CD4-positive, alpha-beta memory T cell (primary cell): ENCODE measurements at regions not wholly inside any gene's neighbourhood (a gene's known extent, or its start where the extent isn't known, plus 50 kb on each side); places are given as distances from the start of the nearest gene placed in this dataset.

Source experiments
- CTCF ChIA-PET: fragments of 350-600 bp; sonication (Branson Sonifier 250); formaldehyde crosslinking; loops from one replicate; lab custom pipeline; 2021; ENCODE audit warnings: inconsistent platforms; ENCODE audit not compliant: partially characterized antibody; lab: Charles Lee
- POLR2A ChIA-PET: fragments of 350-600 bp; sonication (Branson Sonifier 250); formaldehyde crosslinking; loops from one replicate; lab custom pipeline; 2021; ENCODE audit not compliant: partially characterized antibody; lab: Charles Lee
- DNase-seq, 5 donors: peaks; one replicate each; pipeline versions ENCODE4 v3.0.0 to v3.0.0-alpha.2; 2020 to 2022; ENCODE audit warnings: mixed read lengths in 1 of 5
- H3K27ac ChIP-seq: one replicate; pipeline ENCODE4 v1.7.0; 2013; ENCODE audit warnings: low read depth, low read length
- H3K27me3 ChIP-seq: 2 replicates; pipeline ENCODE4 v1.7.0; 2013; ENCODE audit warnings: mild to moderate bottlenecking, low read length, moderate library complexity; ENCODE audit not compliant: insufficient read depth
- H3K36me3 ChIP-seq: 2 replicates; pipeline ENCODE4 v1.7.0; 2013; ENCODE audit warnings: mild to moderate bottlenecking, low read length, moderate library complexity; ENCODE audit not compliant: insufficient read depth
- H3K4me1 ChIP-seq: 2 replicates; pipeline ENCODE4 v1.7.0; 2013; ENCODE audit warnings: mild to moderate bottlenecking, low read length, moderate library complexity; ENCODE audit not compliant: insufficient read depth
- H3K4me3 ChIP-seq, 2 donors: one replicate each; pipeline ENCODE4 v1.7.0; 2013; ENCODE audit warnings: low read length in 2 of 2, mild to moderate bottlenecking in 1 of 2
- H3K9me3 ChIP-seq, 2 donors: one replicate each; pipeline ENCODE4 v1.7.0; 2013; ENCODE audit warnings: low read length in 2 of 2, control low read depth in 1 of 2; ENCODE audit not compliant: control insufficient read depth in 1 of 2
- H3K27ac Mint-ChIP-seq, 7 donors: one replicate each; pipeline ENCODE4 v1.8.0; 2020 to 2021; ENCODE audit warnings: mixed read lengths in 7 of 7, mild to moderate bottlenecking in 6 of 7, inconsistent platforms in 3 of 7, moderate library complexity in 3 of 7
- H3K27me3 Mint-ChIP-seq, 2 donors: one replicate each; pipeline ENCODE4 v1.8.0; 2020 to 2021; ENCODE audit warnings: mixed read lengths in 2 of 2
- H3K36me3 Mint-ChIP-seq, 2 donors: one replicate each; pipeline ENCODE4 v1.8.0; 2020 to 2021; ENCODE audit warnings: mixed read lengths in 2 of 2, inconsistent platforms in 1 of 2, mild to moderate bottlenecking in 1 of 2
- H3K4me1 Mint-ChIP-seq, 4 donors: one replicate each; pipeline ENCODE4 v1.8.0; 2020 to 2021; ENCODE audit warnings: mixed read lengths in 4 of 4, mild to moderate bottlenecking in 1 of 4
- H3K4me3 Mint-ChIP-seq, 8 donors: one replicate each; pipeline ENCODE4 v1.8.0; 2020 to 2021; ENCODE audit warnings: mixed read lengths in 8 of 8, mild to moderate bottlenecking in 7 of 8, moderate library complexity in 6 of 8, inconsistent platforms in 3 of 8
- H3K9me3 Mint-ChIP-seq, 8 donors: one replicate each; pipeline ENCODE4 v1.8.0; 2020 to 2021; ENCODE audit warnings: mixed read lengths in 8 of 8, mild to moderate bottlenecking in 5 of 8, inconsistent platforms in 3 of 8, moderate library complexity in 1 of 8
- intact Hi-C: fragments of 100-400 bp; cut with micrococcal nuclease; formaldehyde crosslinking; loops from one replicate; pipeline ENCODE4 v1.15.1; 2023

DNA sequence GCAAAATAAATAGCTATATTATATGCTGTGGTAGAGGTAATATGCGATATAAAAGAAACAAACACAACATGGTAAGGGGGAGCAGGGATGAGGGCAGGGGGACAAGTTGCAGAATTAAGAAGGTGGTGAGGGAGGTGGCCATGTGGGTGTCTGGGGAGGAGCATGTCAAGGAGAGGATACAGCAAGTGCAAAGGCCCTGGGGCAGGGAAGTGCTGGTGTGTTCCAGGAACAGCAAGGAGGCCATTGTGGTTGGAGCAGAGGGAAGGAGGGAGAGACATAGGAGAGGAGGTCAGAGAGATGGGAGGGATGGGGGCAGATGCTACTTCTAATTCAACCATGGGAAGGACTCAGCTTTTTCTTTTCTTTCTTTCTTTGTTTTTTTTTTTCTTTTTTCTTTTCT, 161.2 kb upstream of the IGSF21 start:
- H3K36me3 Mint-ChIP-seq: no peaks in the 10 kb centered on the region
- H3K27me3 Mint-ChIP-seq: peaks cover 6 to 11% of the 10 kb centered on the region in 2 donors
- no peak overlapping the region for H3K4me3 Mint-ChIP-seq
- no peak overlapping the region for H3K27ac Mint-ChIP-seq
- Histone ChIP-seq H3K36me3 (no peaks in the 10 kb centered on the region), H3K27me3 (no peaks in the 10 kb centered on the region), H3K4me1 (no peaks in the 10 kb centered on the region), H3K4me3 (no peak overlapping the region), H3K27ac (no peak overlapping the region), H3K9me3 (no peaks in the 10 kb centered on the region)
- H3K4me1 Mint-ChIP-seq: no peaks in the 10 kb centered on the region
- ChIA-PET CTCF (interaction anchor here (1.1 kb wide), 1 partner anchor 17 kb away, joined by 3 read pairs; no protein-coding TSS in a partner anchor), POLR2A (no interaction called here)
- no peak for DNase-seq
- peaks cover 0 to 2% (median 0%) of the 10 kb centered on the region in 8 donors for H3K9me3 Mint-ChIP-seq
- intact Hi-C loops: no loop called here

DNA sequence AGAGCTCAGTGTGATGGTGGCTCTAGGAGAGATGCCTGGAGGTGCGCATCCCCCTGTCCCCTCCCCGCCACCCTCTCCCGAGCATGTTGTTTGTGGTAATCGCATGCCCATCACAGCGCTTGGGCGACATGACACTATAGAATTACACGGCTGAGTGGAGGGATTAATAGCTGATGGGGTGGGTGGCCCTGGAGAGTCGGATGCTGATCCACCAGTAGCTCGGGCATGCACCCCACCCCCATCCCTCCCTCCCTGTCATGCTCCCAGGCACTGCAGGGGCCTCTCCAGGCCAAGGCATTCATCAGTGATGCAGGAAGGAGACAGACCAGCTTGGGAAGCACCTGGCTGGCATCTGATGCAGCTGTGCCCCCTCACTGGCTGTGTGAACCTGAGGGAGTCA, 159.0 kb upstream of the IGSF21 start:
- POLR2A ChIA-PET: no interaction called here
- peaks cover 0 to 2% (median 0%) of the 10 kb centered on the region in 8 donors for H3K9me3 Mint-ChIP-seq
- CTCF ChIA-PET: interaction anchor here (1.2 kb wide), 1 partner anchor 15 kb away, joined by 3 read pairs; no protein-coding TSS in a partner anchor

GRCh38 chr1:17949511-17949910, 158.1 kb upstream of the IGSF21 start:
- DNase-seq: no peak
- Mint-ChIP-seq H3K9me3 (peaks cover 0 to 2% (median 0%) of the 10 kb centered on the region in 8 donors), H3K27me3 (peaks cover 19 to 26% of the 10 kb centered on the region in 2 donors), H3K36me3 (no peaks in the 10 kb centered on the region), H3K27ac (no peak overlapping the region), H3K4me1 (peaks cover 0 to 2% (median 0%) of the 10 kb centered on the region in 4 donors), H3K4me3 (no peak overlapping the region)
- intact Hi-C loops: no loop called here
- POLR2A ChIA-PET: no interaction called here
- CTCF ChIA-PET: interaction anchor here (1.2 kb wide), 1 partner anchor 16 kb away, joined by 3 read pairs; no protein-coding TSS in a partner anchor
- H3K4me1 ChIP-seq: no peaks in the 10 kb centered on the region
- no peak overlapping the region for H3K4me3 ChIP-seq
- no peaks in the 10 kb centered on the region for H3K27me3 ChIP-seq
- no peaks in the 10 kb centered on the region for H3K36me3 ChIP-seq
- H3K9me3 ChIP-seq: no peaks in the 10 kb centered on the region
- no peak overlapping the region for H3K27ac ChIP-seq

More for the DNA sequence above, 159.0 kb upstream of the IGSF21 start:
- intact Hi-C loops: no loop called here
- Mint-ChIP-seq H3K4me3 (no peak overlapping the region), H3K36me3 (no peaks in the 10 kb centered on the region), H3K27ac (no peak overlapping the region), H3K4me1 (peaks cover 0 to 2% (median 0%) of the 10 kb centered on the region in 4 donors), H3K27me3 (peaks cover 19 to 26% of the 10 kb centered on the region in 2 donors)
- no peak overlapping the region for H3K4me3 ChIP-seq
- H3K27me3 ChIP-seq: no peaks in the 10 kb centered on the region
- H3K4me1 ChIP-seq: no peaks in the 10 kb centered on the region
- no peaks in the 10 kb centered on the region for H3K36me3 ChIP-seq
- DNase-seq: no peak
- no peak overlapping the region for H3K27ac ChIP-seq
- H3K9me3 ChIP-seq: no peaks in the 10 kb centered on the region

DNA sequence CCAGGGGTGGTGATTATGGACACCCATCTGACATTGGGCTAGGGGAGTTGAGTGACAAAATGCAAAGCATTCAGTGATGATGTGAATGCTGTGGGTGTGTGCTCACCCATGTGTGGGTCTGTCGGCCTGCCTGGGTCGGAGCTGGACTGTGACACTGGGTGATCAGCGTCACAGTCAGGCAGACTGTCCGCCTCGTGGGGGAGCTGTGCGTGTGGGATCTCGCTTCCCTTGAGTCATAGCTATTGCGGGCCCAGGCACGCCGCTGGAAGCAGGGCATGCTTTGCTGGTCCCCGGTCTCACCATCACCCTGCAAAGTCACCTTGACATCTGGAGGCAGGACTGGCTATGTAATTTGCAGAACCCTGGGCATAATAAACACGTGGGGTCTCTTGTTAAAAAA, 156.9 kb upstream of the IGSF21 start:
- intact Hi-C loops: no loop called here
- Mint-ChIP-seq H3K36me3 (no peaks in the 10 kb centered on the region), H3K9me3 (peaks cover 0 to 2% (median 0%) of the 10 kb centered on the region in 8 donors), H3K4me1 (peaks cover 0 to 2% (median 0%) of the 10 kb centered on the region in 4 donors), H3K27ac (no peak overlapping the region), H3K27me3 (peaks cover 15 to 28% of the 10 kb centered on the region in 2 donors), H3K4me3 (no peak overlapping the region)
- no peaks in the 10 kb centered on the region for H3K4me1 ChIP-seq
- H3K27me3 ChIP-seq: no peaks in the 10 kb centered on the region
- no peaks in the 10 kb centered on the region for H3K9me3 ChIP-seq
- ChIA-PET CTCF (no interaction called here), POLR2A (no interaction called here)
- no peaks in the 10 kb centered on the region for H3K36me3 ChIP-seq
- DNase-seq: no peak
- H3K4me3 ChIP-seq: no peak overlapping the region
- H3K27ac ChIP-seq: no peak overlapping the region

GRCh38 chr1:17952506-17952905, 155.1 kb upstream of the IGSF21 start:
- Histone ChIP-seq H3K4me3 (no peak overlapping the region), H3K27me3 (no peaks in the 10 kb centered on the region), H3K27ac (no peak overlapping the region), H3K4me1 (no peaks in the 10 kb centered on the region), H3K9me3 (no peaks in the 10 kb centered on the region), H3K36me3 (no peaks in the 10 kb centered on the region)
- intact Hi-C loops: no loop called here
- Mint-ChIP-seq H3K27me3 (peaks cover 17 to 19% of the 10 kb centered on the region in 2 donors), H3K9me3 (no peaks in the 10 kb centered on the region), H3K4me1 (peaks cover 0 to 2% (median 0%) of the 10 kb centered on the region in 4 donors), H3K27ac (no peak overlapping the region), H3K4me3 (no peak overlapping the region), H3K36me3 (no peaks in the 10 kb centered on the region)
- CTCF ChIA-PET: no interaction called here
- POLR2A ChIA-PET: no interaction called here
- DNase-seq: no peak

DNA sequence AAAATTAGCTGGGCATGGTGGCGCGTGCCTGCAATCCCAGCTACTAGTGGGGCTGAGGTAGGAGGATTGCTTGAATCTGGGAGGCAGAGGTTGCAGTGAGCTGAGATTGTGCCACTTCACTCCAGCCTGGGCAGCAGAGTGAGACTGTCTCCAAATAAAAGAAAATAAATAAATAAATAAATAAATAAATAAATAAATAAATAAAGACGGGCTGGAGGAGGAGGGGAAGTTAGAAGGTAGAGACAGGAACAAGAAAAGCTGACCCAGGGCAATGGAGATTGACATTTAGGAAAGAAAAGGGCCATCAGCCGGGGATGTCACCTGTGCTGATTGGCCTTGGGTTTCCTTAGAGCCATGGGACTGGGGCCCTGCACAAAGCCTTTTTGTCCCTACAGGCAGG, 153.7 kb upstream of the IGSF21 start:
- Histone ChIP-seq H3K27ac (no peak overlapping the region), H3K9me3 (no peaks in the 10 kb centered on the region), H3K36me3 (no peaks in the 10 kb centered on the region), H3K4me1 (no peaks in the 10 kb centered on the region), H3K4me3 (no peak overlapping the region), H3K27me3 (no peaks in the 10 kb centered on the region)
- H3K27me3 Mint-ChIP-seq: peaks cover 17 to 19% of the 10 kb centered on the region in 2 donors
- no peak overlapping the region for H3K4me3 Mint-ChIP-seq
- H3K27ac Mint-ChIP-seq: no peak overlapping the region
- no peaks in the 10 kb centered on the region for H3K9me3 Mint-ChIP-seq
- POLR2A ChIA-PET: no interaction called here
- CTCF ChIA-PET: no interaction called here
- intact Hi-C loops: no loop called here
- H3K36me3 Mint-ChIP-seq: no peaks in the 10 kb centered on the region
- peaks cover 0 to 2% (median 0%) of the 10 kb centered on the region in 4 donors for H3K4me1 Mint-ChIP-seq
- no peak for DNase-seq

DNA sequence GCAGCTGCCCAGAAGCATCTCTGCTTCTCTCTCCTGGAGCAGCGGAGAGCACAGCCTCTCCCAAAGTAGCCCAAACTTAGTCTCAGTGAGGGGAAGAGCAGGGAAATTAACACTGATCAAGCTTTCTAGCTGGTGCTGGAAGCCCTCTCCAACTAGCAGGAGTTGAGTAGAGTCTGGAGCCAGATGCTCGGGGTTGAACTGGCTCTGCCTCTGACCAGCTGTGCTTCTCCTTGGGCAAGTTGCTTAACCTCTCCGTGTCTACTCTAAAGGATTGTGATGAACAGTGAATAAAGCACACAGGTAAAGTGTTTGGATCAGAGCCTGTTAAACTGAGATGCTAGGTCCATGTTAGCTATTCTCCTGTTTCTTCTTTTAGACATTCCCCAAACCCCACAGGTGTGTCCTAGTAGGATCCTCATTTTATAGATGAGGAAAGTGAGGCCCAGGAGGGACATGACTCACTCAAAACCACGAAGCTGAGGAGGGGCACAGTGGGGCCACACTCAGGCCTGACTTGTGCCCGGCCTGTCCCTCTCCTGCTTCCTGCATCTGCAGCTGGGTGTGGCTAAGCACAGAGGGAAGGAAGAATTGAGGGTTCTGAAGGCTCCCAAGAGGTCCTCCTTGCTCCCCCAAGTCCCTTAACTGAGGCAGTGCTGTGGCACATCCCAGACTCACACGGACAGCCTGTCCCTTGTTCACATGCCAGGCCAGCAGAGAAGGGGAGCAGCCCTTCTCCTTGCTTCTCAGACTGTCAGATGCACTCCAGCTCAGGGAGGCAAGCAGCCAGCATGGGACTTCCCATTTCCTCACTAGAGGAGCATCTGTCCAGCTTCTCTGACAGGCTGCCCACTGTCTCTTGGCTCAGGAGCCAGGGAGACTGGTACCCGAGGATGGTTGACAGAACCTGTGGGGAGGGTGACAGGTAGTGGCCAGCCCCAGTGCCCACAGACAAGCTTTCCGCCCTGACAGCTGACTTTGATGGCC, 152.0 kb upstream of the IGSF21 start:
- Histone ChIP-seq H3K36me3 (no peaks in the 10 kb centered on the region), H3K4me1 (no peaks in the 10 kb centered on the region), H3K27ac (no peak overlapping the region), H3K27me3 (no peaks in the 10 kb centered on the region), H3K9me3 (no peaks in the 10 kb centered on the region), H3K4me3 (no peak overlapping the region)
- Mint-ChIP-seq H3K27ac (no peak overlapping the region), H3K4me3 (no peak overlapping the region), H3K9me3 (no peaks in the 10 kb centered on the region), H3K36me3 (no peaks in the 10 kb centered on the region), H3K27me3 (peaks cover 17 to 21% of the 10 kb centered on the region in 2 donors), H3K4me1 (peaks cover 0 to 2% (median 0%) of the 10 kb centered on the region in 4 donors)
- no peak for DNase-seq
- ChIA-PET CTCF (no interaction called here), POLR2A (no interaction called here)
- intact Hi-C loops: no loop called here
